Stimulated activated CD8-positive, alpha-beta memory T cell treated with anti-CD3 and anti-CD28 coated beads, Interleukin-12 subunit alpha, Interleukin-12 subunit beta, amount 100 ng/mL, for 4 hours (primary cell): ENCODE measurements at regions not wholly inside any gene's neighbourhood (a gene's known extent, or its start where the extent isn't known, plus 50 kb on each side); places are given as distances from the start of the nearest gene placed in this dataset.
"Not testable (repeated sequence)": the region's sequence is repeated elsewhere in the genome, so short reads cannot be mapped to it uniquely, and the experiment has no call there.

Source experiments
- DNase-seq: peaks from one replicate; pipeline ENCODE4 v3.0.0-alpha.2; 2020; ENCODE audit warnings: low read depth

DNA sequence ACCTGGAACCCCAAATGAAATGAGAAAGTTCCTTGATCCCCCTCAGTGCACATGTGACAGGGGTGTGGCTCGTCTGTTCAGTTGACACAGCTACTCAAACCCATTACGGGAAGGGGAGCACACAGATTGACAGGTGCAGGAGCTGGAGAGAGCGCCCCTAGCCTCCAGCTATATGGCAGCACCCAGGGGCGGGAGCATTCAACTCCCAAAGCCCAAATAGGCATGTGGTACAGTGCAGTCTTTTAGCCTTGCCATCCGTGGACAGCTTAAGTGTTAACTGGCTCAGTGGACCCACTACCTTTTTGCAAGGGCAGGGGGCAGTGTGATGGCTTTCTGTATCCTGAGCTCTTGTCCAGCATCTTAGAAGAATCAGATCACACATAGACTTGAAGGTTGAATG lies 1374.2 kb upstream of the ALCAM start:
- DNase-seq: no peak

DNA sequence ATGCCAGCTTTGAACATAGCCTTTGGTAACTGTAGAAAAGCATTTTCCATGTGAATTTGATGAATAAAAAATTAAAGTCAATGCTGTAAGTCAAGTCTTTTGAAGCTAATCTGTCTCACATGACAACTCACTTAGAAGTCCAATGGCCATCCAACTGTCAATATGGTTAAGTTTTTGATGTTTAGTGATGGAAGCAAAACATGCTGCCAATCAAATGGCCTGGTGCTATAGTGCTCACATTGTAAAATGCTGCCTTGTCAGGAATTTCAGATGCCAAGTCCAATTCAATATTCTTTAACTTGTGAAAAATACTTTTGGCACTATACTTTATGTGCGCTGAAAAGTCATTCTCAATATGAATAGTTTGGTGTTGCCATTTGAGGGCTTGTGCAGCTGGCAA lies 1361.8 kb upstream of the ALCAM start:
- DNase-seq: no peak

DNA sequence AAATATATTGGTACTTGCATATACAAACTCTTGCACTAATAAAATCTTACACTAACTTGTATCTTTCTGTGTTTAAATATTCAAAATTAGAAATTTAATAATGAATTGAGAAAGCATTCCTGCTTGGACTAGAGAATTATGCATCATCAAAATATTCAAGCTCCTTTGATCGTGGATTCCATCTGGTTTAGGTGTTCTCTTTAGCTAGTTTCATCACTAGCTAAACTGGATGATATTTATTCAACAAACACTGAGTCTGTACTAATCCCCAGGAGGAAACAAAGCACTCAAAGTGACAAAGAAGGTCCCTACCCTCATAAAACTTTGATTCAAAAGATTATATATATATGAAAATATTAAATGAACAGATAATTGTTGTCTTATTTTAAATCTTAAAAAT lies 1360.9 kb upstream of the ALCAM start:
- no peak for DNase-seq

DNA sequence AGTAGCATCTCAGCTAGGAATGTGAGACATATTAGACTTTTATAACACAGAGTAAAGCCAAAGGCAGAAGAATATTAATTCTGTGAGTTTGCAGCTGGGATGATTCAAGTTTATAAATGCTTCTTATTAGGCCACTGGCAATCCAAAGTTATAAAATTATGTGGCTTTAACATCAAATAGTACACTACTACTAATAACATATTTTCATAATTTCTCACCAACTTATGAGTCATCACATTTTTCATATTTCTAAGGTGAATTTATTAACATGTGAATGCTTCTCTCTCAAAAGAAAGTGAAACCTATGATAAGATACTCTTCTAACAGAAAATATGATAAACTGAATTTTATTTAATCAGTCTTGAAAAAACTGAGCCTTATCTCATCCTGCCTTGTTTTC lies 1348.2 kb upstream of the ALCAM start:
- DNase-seq: no peak

DNA sequence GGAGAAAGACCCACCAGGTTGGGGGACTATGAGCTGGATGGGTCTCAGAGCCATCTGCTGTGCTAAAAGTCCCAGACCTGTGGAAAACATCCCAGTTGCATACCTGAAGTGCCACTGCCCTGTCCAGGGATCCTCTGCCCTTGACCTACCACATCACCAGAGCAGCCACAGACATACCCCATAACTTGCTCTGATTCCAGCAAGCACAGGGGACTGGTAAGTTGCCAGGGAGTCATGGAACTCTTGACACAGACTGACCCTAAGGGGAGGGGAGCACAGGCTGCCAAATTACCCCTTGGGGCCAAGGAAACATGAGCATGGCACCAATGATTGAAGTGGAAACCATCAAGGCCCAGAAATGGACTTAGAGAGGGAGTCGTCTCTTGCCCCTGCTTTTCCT lies 1335.1 kb upstream of the ALCAM start:
- DNase-seq: no peak

DNA sequence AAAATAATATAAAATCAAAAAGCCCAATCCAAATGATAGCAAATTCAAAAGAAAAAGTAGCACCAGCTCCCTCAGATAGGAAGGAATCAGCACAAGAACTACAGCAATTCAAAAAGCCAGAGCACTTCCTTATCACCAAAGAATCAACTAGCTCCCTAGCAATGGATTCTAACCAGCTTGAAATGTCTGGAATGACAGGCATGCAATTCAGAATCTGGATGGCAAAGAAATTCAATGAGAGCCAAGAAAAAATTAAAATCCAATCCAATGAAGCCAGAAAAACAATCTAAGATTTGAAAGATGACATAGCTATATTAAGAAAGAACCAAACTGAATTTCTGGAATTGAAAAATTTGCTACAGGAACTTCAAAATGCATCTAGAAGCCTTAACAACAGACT lies 1334.4 kb upstream of the ALCAM start:
- no peak for DNase-seq

DNA sequence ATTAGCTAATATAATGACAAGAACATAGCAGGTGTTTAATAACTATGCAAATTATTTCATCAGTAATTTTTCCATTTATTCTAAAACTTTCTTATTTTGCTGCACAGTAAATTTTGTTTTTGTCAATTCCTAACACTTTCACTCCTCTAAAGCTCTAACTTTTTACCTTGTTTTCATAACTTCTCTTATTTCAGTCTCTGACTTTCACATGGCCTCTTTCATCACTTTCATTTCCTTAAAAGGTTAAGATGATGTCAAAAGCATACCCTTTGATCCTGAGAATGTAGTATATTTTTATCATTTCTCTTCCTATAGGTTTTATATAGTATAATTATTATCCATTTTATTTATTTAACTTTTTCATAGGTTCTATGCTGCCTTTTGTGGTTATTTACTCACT lies 1325.8 kb upstream of the ALCAM start:
- no peak for DNase-seq

DNA sequence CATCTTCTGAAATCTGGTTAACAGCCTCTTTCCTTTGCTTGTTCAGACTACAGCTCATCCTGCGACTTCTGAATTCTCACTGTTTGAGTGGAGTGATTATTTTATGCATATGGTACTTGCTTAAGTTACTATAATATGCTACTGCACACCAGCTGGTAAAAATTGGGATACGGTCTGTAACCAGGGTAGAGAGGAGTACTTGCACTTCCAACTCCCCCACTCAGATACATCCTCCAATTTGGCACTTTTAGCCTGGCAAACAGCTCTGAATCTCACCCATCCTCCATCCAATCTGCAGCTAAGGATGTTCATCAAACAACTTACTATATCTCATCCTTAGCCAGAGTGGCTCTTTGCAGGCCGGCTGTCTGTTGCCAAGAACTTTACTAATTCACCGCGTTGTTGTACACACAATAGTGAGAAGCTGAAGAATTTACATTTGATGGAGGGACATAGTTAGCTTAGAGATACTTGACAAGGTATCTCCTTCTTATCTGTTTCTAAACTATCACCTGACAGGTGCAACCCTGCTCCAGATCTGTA lies 1323.6 kb upstream of the ALCAM start:
- DNase-seq: not testable (repeated sequence)

DNA sequence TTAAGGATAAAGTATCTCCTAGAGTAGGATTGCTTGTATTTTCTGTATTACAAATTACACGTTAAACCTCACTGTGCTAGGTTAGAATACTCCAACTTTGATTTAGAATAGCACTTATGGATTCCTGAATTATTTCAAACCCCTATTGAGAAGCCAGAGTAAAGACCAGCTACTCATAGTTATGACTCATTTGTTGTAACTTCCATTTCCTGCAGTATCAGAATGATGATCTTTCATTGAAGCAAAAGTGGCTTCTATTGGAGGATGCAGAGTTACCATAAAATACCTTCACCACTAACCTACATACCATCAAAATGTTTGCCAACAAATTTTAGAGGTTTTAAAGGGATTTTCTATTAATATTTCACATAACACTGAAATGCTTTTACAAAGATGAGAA lies 1322.7 kb upstream of the ALCAM start:
- DNase-seq: no peak

DNA sequence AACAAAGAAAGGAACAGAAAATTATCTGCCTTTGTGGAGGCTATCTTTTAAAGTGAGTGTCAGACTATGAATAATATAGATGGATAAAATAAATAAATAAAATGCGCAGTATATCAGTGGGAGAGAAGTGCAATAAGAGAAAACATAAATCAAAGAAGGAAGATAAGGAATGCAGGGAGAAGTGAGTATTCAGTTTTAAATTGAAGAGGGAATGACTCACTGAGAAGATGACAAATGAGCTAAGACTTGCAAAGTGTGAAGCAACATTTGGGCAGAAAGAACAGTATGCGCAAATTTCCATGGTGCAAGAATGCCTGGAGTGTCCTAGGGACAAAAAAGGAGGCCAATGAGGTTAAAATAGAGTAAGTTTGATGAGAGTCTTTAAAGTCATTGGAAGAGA lies 1300.1 kb upstream of the ALCAM start:
- no peak for DNase-seq

DNA sequence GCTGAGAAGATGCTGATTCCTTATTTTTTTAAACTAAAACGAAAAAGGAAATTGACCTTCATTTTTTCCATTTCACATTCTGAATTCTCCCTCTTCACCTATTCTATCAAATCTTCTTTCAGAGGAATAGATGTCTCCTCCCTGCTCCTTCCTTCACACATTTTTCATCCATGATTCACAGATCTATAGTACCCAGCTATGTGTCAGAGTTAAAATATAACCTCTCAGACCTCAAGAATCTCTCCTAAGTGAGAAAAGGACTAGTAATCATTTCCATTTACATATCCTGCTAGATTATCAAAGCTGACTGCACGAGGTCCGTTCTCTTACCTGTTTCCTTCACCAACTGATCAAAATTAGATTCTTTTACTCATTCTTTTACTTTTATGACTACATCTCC lies 1297.6 kb upstream of the ALCAM start:
- no peak for DNase-seq

DNA sequence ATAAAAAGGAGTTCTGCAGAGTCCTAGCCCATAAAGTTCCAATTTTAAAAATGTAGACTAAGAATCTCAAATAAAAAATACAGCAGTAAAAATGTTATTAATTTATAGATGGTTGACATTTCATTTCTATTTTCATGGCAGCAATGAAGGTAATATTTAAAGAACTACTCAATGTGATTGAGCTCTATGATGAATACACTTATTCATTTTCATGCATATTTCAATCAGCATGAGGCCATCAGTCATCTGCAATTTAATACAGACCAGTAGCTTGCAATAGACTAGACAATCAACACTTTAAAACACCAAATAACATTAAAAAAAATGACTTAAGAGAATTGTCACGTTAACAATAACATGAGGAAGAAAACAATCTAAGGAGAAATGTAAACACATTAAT lies 1295.8 kb upstream of the ALCAM start:
- no peak for DNase-seq

DNA sequence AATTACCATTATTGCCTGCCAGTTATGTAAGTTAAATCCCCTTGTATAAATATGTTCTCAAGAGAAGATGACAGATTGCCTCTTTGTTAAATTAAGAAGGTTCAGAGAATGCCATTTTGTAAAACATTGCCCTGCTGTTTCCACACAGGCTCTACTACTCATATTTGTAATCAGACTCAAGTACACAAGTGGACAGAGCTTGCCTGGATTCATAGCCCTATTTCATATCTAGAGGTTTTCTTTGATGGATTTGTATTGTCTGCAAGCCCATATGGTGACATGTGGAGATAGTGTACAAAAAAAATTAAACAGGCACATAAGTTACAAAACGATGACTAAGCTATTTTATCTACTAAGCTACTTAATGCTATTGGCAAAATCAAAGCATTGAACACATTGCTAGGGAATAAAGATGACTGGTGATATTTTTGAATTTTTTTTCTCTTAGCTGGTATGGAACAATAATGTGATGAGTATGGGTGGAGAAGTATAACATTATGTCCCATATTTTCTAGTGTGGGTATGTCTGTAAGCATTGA lies 1286.6 kb upstream of the ALCAM start:
- DNase-seq: no peak

DNA sequence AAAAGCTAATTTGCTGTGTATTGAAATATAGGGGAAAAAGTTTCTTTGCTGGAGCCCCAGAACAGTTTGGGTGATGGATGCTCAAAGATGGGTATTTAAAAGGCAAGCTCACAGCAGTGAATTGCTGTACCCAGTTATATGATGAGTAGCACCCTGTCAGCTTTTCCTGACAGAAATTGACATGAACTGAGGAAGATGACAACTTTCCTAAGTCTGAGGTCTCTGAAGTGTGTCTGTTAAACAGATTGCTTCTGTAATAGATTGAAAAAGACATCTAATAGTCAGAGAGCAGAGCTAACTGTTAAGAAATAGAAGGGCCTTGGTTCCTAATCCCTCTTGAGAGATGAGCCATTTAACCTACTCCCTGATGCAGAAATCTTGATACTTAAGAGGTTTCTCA lies 1278.0 kb upstream of the ALCAM start:
- DNase-seq: no peak

DNA sequence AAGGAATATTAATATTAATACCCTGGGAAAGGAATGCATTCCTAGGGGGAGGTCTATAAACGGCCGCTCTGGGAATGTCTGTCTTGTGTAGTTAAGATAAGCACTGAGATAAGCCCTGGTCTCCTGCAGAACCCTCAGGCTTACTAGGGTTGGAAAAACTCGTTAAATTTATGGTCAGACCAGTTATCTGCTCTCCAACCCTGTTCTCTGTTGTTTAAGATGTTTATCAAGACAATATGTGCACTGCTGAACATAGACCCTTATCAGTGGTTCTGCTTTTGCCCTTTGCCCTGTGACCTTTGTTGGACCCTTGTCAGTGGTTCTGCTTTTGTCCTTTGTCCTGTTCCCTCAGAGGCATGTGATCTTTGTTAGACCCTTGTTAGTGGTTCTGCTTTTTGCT lies 1276.7 kb upstream of the ALCAM start:
- not testable (repeated sequence) for DNase-seq

DNA sequence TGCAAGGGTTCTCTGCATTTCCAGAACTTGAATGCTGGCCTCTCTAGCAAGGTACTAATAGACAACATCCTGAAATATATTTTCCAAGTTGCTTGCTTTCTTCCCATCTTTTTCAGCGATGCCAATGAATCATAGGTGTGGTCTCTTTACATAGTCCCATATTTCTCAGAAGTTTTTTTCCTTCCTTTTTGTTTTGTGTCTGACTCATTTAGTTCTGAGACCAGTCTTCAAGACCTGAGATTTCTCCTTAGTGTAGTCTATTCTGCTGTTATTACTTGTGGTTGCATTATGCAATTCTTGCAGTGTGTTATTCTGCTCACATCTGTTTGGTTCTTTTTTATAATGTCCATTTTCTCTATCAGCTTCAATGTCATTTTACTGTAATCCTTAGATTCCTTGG lies 1265.0 kb upstream of the ALCAM start:
- DNase-seq: no peak

DNA sequence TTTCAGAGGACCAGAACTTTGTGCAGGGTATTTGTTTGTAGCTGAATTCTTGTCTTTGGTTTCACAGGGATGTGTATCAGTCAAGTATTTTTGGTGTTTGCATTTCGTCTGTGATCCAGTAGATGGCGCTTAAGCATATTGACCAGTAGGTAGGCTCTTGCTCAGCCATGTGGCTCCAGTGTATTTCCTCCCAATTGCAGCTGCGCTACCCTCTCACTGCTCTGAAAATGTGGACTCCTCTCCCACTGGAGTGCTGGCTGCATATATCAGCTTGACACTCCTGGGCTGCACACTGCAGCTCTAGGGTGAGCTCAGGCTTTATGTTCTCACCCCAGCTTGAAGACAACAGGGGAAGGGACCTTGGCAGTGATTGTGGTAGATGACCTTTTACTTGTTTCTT lies 1264.3 kb upstream of the ALCAM start:
- DNase-seq: no peak

DNA sequence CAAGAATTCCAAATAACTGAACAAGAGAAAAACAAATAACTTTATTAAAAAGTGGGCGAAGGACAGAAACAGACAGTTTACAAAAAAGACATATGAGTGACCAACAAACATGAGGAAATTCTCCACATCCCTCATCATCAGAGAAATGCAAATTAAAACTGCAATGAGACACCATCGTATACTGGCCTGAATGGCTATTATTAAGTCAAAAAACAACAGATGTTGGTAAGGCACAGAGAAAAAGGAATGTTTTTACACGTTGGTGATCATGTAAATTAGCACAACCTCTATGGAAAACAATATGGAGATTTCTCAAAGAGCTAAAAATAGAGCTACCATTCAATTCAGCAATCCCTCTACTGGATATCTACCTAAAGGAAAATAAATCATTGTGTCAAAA lies 1260.4 kb upstream of the ALCAM start:
- no peak for DNase-seq

DNA sequence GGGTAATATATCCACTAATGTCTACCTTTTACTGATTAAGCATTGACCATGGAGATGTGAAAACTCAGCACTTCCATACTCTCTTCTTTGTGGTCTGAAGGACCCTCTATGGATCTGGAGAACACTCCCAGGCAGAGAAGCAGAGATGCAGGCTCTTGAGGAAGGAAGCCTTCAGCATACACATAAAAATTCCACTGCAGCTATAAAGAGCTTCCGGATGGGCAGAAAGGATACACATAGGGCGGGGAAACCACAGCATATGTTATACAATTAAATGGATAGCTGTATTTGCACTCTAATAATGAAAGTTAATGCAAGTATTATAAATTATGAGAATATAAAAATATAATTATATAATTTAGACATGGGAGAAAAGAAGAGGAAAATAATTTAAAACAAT lies 1258.2 kb upstream of the ALCAM start:
- no peak for DNase-seq

DNA sequence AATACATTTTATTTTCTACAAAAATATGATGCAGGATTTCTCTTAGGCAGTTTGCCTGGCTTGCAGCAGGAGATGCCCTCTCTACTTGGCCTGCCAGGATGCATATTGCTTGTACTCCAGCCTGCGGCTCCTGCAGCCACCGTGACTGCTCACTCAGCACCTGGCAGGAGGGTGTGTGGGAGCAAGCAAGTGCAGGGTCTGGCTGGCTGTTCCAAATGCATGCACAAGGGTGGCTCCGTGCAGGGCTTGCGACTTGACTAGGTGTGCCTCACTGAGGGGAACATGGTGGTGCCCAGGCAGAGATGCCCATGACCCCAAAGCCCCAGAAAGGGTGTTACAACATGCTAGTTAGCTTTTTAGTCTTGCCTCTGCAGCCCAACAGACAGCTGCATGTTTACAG lies 1240.2 kb upstream of the ALCAM start:
- no peak for DNase-seq

DNA sequence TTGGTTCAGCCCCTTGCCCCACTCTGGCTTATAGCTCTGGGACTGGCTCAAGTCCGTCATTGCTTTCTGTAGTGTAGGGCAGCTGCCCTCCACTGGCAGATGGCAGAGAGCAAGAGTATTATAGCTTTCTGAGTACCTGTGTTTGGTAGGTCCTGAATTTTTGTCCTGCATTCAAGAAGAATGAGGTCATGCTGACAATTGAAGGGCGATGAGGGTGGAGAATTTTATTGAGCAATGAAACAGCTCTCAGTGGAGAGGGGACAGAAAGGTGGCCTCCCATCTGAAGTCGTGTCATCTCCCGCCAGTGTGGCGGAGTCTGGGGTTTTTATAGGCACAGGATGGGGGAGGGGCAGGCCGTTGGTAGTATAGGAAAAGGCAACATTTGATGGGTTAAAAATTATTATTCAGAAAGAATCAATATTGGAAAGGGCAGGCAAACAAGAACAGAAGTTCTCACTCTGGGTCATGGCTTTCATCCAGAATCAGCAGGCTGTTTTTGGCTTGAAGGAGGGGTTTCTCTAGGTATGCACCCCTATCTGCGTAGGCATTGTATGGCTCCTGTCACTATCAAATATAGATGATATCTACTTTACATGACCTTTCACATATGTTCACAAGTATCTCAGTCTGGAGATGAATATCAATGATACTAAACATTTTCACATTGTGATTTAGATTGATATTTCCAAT lies 1239.7 kb upstream of the ALCAM start:
- no peak for DNase-seq

DNA sequence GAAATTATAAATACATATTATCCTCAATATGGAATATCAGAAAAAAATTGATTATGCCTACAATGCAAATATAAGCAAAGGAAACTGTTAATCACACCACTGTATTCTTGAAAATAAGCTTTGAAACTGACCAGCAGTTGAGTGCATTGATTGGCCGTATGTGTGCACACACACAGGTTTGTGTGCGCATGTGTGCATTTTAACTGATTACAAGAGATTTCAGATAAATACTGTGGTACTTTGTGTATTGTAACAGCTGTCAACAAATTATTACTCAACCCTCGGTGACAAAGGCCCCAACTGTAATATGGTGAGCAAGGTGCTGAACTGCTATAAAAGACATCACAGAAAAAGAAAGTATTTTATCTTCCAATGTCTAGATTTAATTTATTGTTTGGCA lies 1238.9 kb upstream of the ALCAM start:
- no peak for DNase-seq

DNA sequence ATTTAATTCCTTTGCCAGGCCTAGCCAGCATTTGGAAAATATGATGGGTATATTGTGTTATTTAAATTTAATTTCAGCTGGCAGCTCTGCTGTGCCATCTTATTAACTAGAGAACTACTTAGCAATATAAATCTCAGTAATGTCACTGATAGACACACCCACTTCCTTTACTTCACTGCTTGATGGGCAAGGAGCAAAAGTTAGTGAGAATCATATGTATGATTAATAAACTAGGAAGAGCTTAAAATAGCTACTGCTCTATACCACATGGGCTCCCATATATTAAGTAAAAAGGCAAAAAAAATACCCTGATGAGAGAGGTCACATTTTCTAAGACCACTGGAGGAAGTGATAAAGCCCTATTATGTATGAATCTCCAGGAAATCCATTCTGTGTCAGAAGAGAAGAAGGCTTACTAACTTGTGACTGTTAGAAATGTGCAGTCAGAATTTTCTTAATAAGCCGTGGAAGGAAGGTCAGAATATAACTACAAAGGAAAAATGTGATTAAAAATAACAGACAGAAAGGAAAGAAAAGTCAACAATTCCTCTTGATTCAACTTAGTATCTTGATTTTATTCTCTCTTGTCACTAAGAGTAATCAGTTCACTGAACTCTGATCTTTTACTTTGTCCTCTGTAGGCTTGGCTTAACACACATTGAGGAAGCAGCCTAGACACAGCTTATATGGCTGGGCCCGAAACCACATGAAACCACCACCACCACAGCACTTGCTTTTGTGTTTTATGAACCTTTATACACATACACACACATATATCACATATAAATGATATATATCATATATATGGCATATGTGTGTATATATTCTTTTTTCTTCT lies 1233.9 kb upstream of the ALCAM start:
- DNase-seq: no peak
